Heart right ventricle (tissue), 16 donors: ENCODE measurements at regions not wholly inside any gene's neighbourhood (a gene's known extent, or its start where the extent isn't known, plus 50 kb on each side); places are given as distances from the start of the nearest gene placed in this dataset.
A peak's percentile ranks its signal among the peaks of the same experiment; 100 is the strongest.

ENCODE experiments used
- ATAC-seq, 8 donors: fragments of 200-7000 bp; cut with Tn5 transposase; one replicate each; pipeline ENCODE4 v1.9.1; 2020; ENCODE audit warnings: mild to moderate bottlenecking in 8 of 8, moderate library complexity in 8 of 8, moderate number of reproducible peaks in 1 of 8
- DNase-seq, 2 donors: peaks; one replicate each; pipeline ENCODE4 v3.0.0-alpha.2; 2020
- H3K27ac ChIP-seq, 10 donors: fragments of 200-600 bp; sonication (generic) in 2 of 10; one replicate each; pipeline versions ENCODE4 v1.5.0 to v1.8.0; 2020 to 2022; ENCODE audit warnings: mild to moderate bottlenecking in 3 of 10
- H3K27me3 ChIP-seq, 7 donors: fragments of 200-600 bp; one replicate each; pipeline ENCODE4 v1.8.0; 2021 to 2022; ENCODE audit warnings: mild to moderate bottlenecking in 2 of 7
- H3K36me3 ChIP-seq, 9 donors: fragments of 200-600 bp; sonication (generic) in 1 of 9; one replicate each; pipeline versions ENCODE4 v1.5.0 to v1.8.0; 2020 to 2022; ENCODE audit warnings: mild to moderate bottlenecking in 2 of 9
- H3K4me1 ChIP-seq, 9 donors: fragments of 200-600 bp; sonication (generic) in 1 of 9; one replicate each; pipeline versions ENCODE4 v1.5.0 to v1.8.0; 2020 to 2022; ENCODE audit warnings: mild to moderate bottlenecking in 4 of 9
- H3K4me3 ChIP-seq, 10 donors: fragments of 200-600 bp; sonication (generic) in 2 of 10; one replicate each; pipeline versions ENCODE4 v1.5.0 to v1.8.0; 2020 to 2022; ENCODE audit warnings: mild to moderate bottlenecking in 7 of 10, moderate library complexity in 2 of 10
- H3K9me3 ChIP-seq, 11 donors: fragments of 200-600 bp in 10 of 11; sonication (generic) in 2 of 11; one replicate each; pipeline versions ENCODE4 v1.5.0 to v1.8.0; 2013 to 2022; ENCODE audit warnings: mild to moderate bottlenecking in 2 of 11, control low read depth in 1 of 11, moderate library complexity in 1 of 11
- CTCF ChIP-seq, 9 donors: fragments of 200-600 bp; sonication (generic) in 2 of 9; IDR thresholded peaks; one replicate each; pipeline versions ENCODE4 v1.5.0 to v1.8.0; 2021 to 2022; ENCODE audit warnings: antibody characterized with exemption in 9 of 9, mild to moderate bottlenecking in 5 of 9, moderate library complexity in 1 of 9
- WGBS, 2 donors: extraction: QIAGEN DNeasy Blood & Tissue Kit; methylation state at CpG; one replicate each; pipeline ENCODE4 v1.1.7; 2013; ENCODE audit warnings: inconsistent platforms in 1 of 2; 5-methylcytosine and 5-hydroxymethylcytosine counted together
- intact Hi-C, 10 donors: fragments of 100-400 bp; cut with DNase I; formaldehyde crosslinking; loops; one replicate each; pipeline versions ENCODE4 v1.11.1 to v1.14.2; 2022
- donor health status: Arrhythmogenic right ventricular cardiomyopathy.
- donor health status: ischemic (EF 13 %, LVEDD 7.1; RV severe dilation, severe dysfunction).
- donor health status: healthy with polysubstance abuse.
- donor health status: DM: no; HTN: yes; CAD: no.
- donor health status: DM: no; HTN: no; CAD: no.
- donor health status: ischemic (EF 25% LVEDD 6.9; RV normal size, moderate dysfunction).
- donor health status: ischemic (EF 25% LVEDD 5.7; RV mildly dilated, moderate dysfunction).
- donor health status: healthy.
- donor health status: DM: yes; HTN: yes; CAD: no.
- donor health status: Ischemic cardiomyopathy.
- donor health status: ischemic (EF 35%, LVEDD 5.7; RV mildly dilated, moderate dysfunction).
- donor health status: nonischemic (EF 11% LVEDD 7.7; RV severe dilation, severe dysfunction).
- donor health status: DM: yes; HTN: yes; CAD: no.
- donor health status: PGD.
- donor health status: ischemic (EF 29% LVEDD 5.4; RV normal size, mild dysfunction).
- donor health status: nonischemic (EF 23%, LVEDD 6.1; RV moderate dilation, normal function).

- Histone ChIP-seq H3K4me3 (no peak overlapping the region), H3K9me3 (no peaks in the 10 kb centered on the region), H3K27me3 (no peaks in the 10 kb centered on the region), H3K27ac (no peak overlapping the region), H3K4me1 (no peaks in the 10 kb centered on the region), H3K36me3 (no peaks in the 10 kb centered on the region)
- intact Hi-C loops: no loop called here
- no peak for TF ChIP-seq CTCF (IDR thresholded peaks at IDR 0.05)
- no peak for DNase-seq
- no peak for ATAC-seq
Observed at GRCh38 chr6:94088870-94089269, 669.5 kb upstream of the EPHA7 start.

- H3K4me3 ChIP-seq: no peak overlapping the region
- H3K9me3 ChIP-seq: no peaks in the 10 kb centered on the region
- DNase-seq (no peak), ATAC-seq (no peak)
- no peak overlapping the region for H3K27ac ChIP-seq
- no peak for TF ChIP-seq CTCF (IDR thresholded peaks at IDR 0.05)
- no peaks in the 10 kb centered on the region for H3K27me3 ChIP-seq
- WGBS, 2 donors: 36 to 44% methylated on average over 3 of the region's 3 CpGs
- H3K36me3 ChIP-seq: no peaks in the 10 kb centered on the region
- no peaks in the 10 kb centered on the region for H3K4me1 ChIP-seq
- intact Hi-C loops: no loop called here
Observed at GRCh38 chr6:94074764-94075163, 655.4 kb upstream of the EPHA7 start.

GRCh38 chr6:94071835-94072234, 652.5 kb upstream of the EPHA7 start:
- no peak for DNase-seq
- no peak overlapping the region for H3K4me3 ChIP-seq
- 15 to 16% methylated on average over 1 of the region's 1 CpG for WGBS, 2 donors

GRCh38 chr6:94065707-94066337, 646.5 kb upstream of the EPHA7 start:
- no peaks in the 10 kb centered on the region for H3K9me3 ChIP-seq
- 58 to 63% methylated on average over 6 of the region's 6 CpGs for WGBS, 2 donors
- H3K4me3 ChIP-seq: no peak overlapping the region
- no peaks in the 10 kb centered on the region for H3K27me3 ChIP-seq
- H3K36me3 ChIP-seq: no peaks in the 10 kb centered on the region
- H3K27ac ChIP-seq: no peak overlapping the region
- ATAC-seq (no peak), DNase-seq (no peak)
- no peaks in the 10 kb centered on the region for H3K4me1 ChIP-seq
- TF ChIP-seq CTCF (IDR thresholded peaks at IDR 0.05): no peak
- intact Hi-C loops: no loop called here

More at GRCh38 chr6:94071835-94072234, 652.5 kb upstream of the EPHA7 start:
- Histone ChIP-seq H3K9me3 (no peaks in the 10 kb centered on the region), H3K4me1 (no peaks in the 10 kb centered on the region), H3K36me3 (no peaks in the 10 kb centered on the region), H3K27me3 (no peaks in the 10 kb centered on the region), H3K27ac (no peak overlapping the region)
- intact Hi-C loops: no loop called here
- peak in 5 of 9 donors; percentile 9 to 32 (median 26) for TF ChIP-seq CTCF (IDR thresholded peaks at IDR 0.05)
- no peak for ATAC-seq
